GM03348 (cell line): ENCODE measurements at regions not wholly inside any gene's neighbourhood (a gene's known extent, or its start where the extent isn't known, plus 50 kb on each side); places are given as distances from the start of the nearest gene placed in this dataset.

Experiments used
- DNase-seq: peaks from one replicate; pipeline ENCODE4 v3.0.0; 2012; ENCODE audit warnings: low spot score

- no peak for DNase-seq
These were observed 234.4 kb downstream of the BCL11A start for GRCh38 chr2:60319031-60319547.

DNA sequence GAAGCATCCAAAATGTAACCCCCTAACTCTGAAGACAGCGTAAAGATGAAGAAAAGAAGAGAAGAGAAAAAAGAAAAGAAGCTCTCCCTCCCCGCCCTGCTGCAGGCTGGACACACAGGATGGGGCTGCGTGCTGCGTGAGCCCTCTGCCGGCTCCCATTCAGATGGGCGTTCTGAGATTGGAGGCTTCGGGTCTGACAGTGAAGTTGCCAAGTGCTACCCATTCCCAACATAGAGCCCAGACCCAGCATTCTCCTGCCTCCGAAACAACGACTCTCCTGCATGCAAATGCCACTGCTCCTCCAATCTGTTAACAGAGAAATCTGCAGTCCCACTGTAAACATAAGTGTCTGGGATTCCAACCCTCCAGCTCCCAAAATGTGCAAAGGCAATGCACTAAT is 234.9 kb downstream of the BCL11A start:
- no peak for DNase-seq

GRCh38 chr2:60317844-60318243 is 235.6 kb downstream of the BCL11A start:
- DNase-seq = no peak

GRCh38 chr2:60317034-60317386 is 236.4 kb downstream of the BCL11A start:
- no peak for DNase-seq

GRCh38 chr2:60316381-60317033 is 236.9 kb downstream of the BCL11A start:
- DNase-seq = no peak

- no peak for DNase-seq
These were observed 239.8 kb downstream of the BCL11A start for GRCh38 chr2:60313470-60314172.

GRCh38 chr2:60312618-60313017 is 240.8 kb downstream of the BCL11A start:
- DNase-seq = no peak

GRCh38 chr2:60311524-60311923 is 241.9 kb downstream of the BCL11A start:
- DNase-seq = no peak

DNA sequence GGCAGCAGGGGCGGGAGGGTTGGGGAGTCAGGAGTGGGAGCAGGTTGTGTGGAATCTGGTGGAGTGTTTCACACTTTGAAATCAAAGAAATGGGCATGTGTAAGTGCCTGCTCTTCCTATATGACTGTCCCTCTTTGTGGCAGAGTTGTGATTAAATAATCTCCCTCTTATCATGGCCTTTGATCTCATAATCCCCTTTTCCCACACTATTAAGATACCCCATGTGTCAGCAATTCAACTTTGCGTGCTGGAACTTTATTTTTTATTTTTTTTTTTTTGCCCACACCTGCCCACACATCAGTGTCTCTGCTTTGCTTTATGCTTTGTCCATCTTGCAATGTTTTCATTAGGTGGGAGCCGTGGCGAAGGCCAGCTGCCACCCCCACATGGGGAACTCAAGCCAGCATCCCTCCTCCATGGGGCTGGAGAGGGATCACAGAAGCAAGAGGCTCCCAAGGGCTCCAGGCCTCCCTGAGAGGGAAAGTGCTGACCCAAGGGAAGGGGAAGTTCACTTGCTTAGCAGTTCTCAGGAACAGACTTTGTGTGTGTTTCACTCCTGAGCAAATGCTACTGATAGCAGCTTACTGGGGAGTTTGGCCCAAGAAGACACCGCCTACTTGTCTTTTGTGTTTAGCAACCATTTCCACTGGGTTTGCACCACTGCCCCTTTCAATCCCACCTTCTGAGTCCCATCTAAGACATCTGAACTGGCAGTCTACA is 243.4 kb downstream of the BCL11A start:
- DNase-seq = no peak

DNA sequence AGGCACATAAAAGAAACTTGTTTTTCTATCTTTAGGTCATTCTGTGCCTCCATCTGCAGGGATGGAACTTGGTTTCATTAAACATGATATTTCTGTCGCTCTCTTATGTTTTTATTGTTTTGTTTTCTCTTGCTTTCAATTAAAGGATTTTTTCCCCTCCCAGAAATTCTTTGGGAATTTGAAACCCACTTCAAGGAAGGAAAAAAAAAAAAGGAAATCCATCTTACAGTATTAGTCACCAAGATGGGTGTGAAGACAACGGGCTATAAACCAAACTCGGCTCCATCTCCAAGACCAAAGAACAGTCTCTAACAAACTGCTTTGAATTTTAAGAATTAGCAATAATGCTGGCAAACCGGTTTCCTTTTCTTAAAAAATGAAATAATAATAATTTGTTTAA is 244.1 kb downstream of the BCL11A start:
- DNase-seq = no peak

DNA sequence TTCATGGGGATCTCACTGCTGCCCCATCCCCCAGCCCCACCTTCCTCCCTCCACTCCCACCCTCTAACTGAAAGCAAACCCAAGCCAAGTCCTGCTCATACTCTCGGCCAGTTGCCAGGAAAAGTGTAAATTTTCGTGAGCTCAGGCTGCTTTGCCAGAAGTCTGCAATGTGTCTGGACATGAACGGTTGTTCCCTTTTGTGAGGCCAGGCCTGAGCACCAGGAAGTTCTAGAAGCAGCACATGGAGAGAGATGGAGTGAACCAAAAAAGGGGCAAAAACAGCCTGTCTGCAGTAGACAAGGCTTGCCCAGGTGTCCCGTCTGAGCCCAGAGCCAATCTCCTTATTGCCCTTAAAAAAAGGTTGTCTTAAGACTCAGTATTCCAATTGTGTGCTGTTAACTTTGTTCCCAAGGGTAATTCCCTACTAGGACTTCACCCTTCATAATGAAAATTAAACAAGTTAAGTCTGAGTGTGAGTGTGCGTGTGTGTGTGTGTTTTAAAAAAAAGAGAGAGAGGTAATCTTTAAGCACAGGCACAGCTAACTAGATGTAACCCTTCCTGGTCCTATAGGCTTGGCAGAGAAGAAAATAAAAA is 247.1 kb downstream of the BCL11A start:
- DNase-seq = no peak

DNA sequence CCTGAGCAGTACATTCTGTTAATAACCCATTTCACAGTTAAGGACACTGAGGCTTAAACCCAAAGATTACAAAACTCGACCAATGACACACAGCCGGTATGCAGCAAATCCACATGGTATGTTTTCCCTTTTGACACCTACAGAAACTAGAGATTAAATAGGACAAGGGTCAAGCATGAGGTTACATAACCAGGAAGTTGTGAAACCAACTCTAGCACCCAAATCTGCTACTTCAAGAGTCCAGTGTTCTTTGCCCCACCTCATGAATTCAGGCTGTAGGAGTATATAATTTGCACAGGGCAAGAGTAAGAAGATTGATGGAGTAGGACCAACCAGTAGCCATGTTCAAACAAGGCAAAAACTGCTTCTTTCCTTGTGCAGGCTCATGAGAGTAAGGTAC is 249.8 kb downstream of the BCL11A start:
- DNase-seq = no peak

GRCh38 chr2:60302377-60303126 is 250.9 kb downstream of the BCL11A start:
- DNase-seq = no peak

GRCh38 chr2:60301726-60302125 is 251.7 kb downstream of the BCL11A start:
- no peak for DNase-seq

DNA sequence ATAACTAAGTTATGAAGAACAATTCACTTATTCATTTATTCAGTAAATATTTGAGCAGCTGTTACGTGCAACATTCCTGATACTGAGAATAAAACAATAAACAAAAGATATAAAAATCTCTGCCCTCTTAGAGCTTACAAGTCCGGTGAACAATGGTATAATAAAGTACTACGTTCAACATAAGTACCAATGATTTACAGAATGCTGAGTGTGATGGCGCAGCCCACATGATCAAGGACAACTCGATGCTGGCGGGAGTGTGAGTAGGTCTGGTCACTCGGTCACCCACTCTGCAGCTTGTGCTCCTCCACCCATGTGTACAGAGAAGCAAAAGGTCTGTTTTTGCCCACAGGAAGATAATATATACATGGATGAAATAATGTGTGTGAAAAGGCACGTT is 254.3 kb downstream of the BCL11A start:
- DNase-seq = no peak

GRCh38 chr2:60298006-60298696 is 255.3 kb downstream of the BCL11A start:
- DNase-seq = no peak

- DNase-seq = peak; percentile 21
These were observed 256.0 kb downstream of the BCL11A start for GRCh38 chr2:60297296-60298005.

- no peak for DNase-seq
These were observed 257.1 kb downstream of the BCL11A start for GRCh38 chr2:60296219-60296955.

- no peak for DNase-seq
These were observed 257.9 kb downstream of the BCL11A start for GRCh38 chr2:60295636-60295962.
